Panc1 (cell line): ENCODE measurements at regions not wholly inside any gene's neighbourhood (a gene's known extent, or its start where the extent isn't known, plus 50 kb on each side); places are given as distances from the start of the nearest gene placed in this dataset.

Source experiments
- POLR2AphosphoS5 ChIP-seq: IDR thresholded peaks from 2 replicates; pipeline ENCODE4 v1.6.1; 2012; ENCODE audit warnings: mild to moderate bottlenecking, low read depth, low read length, moderate library complexity
- SIN3A ChIP-seq: IDR thresholded peaks from 2 replicates; pipeline ENCODE4 v1.6.1; 2012; ENCODE audit warnings: low read depth, mild to moderate bottlenecking, low read length, moderate library complexity, borderline replicate concordance; ENCODE audit not compliant: insufficient read depth
- TF ChIP-seq, protein P1 (sequence below), 2 experiments: IDR thresholded peaks; 2 replicates each; pipeline ENCODE4 v1.6.1; 2011 to 2012; ENCODE audit warnings: low read depth in 2 of 2, control low read depth in 1 of 2, low read length in 1 of 2, mild to moderate bottlenecking in 1 of 2, moderate library complexity in 1 of 2; ENCODE audit not compliant: insufficient read depth in 1 of 2
- TF ChIP-seq, protein P2 (sequence below): fragments of 450-650 bp; IDR thresholded peaks from 2 replicates; pipeline ENCODE4 v1.5.1; 2017; ENCODE audit warnings: mild to moderate bottlenecking

DNA sequence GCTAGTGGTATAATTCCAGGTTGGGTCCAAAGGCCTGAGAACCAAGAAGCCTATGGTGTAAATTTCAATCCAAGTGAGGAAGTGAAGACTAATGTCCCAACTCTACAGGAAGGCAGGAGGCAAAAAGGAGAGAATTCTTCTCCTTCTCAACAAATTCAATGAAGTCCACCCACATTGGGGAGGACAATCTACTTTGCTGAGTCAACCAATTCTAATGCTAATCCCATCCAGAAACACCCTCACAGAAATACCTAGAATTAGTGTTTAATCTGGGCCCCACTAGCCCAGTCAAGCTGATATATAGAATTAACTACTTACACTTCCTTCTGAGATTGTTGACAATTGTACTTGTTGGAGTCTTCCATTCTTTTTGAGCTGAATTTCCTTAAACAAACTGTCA, 413.2 kb upstream of the PHF14 start:
- TF ChIP-seq POLR2AphosphoS5: no peak
- TF ChIP-seq, protein P1, sequence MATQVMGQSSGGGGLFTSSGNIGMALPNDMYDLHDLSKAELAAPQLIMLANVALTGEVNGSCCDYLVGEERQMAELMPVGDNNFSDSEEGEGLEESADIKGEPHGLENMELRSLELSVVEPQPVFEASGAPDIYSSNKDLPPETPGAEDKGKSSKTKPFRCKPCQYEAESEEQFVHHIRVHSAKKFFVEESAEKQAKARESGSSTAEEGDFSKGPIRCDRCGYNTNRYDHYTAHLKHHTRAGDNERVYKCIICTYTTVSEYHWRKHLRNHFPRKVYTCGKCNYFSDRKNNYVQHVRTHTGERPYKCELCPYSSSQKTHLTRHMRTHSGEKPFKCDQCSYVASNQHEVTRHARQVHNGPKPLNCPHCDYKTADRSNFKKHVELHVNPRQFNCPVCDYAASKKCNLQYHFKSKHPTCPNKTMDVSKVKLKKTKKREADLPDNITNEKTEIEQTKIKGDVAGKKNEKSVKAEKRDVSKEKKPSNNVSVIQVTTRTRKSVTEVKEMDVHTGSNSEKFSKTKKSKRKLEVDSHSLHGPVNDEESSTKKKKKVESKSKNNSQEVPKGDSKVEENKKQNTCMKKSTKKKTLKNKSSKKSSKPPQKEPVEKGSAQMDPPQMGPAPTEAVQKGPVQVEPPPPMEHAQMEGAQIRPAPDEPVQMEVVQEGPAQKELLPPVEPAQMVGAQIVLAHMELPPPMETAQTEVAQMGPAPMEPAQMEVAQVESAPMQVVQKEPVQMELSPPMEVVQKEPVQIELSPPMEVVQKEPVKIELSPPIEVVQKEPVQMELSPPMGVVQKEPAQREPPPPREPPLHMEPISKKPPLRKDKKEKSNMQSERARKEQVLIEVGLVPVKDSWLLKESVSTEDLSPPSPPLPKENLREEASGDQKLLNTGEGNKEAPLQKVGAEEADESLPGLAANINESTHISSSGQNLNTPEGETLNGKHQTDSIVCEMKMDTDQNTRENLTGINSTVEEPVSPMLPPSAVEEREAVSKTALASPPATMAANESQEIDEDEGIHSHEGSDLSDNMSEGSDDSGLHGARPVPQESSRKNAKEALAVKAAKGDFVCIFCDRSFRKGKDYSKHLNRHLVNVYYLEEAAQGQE (IDR thresholded peaks at IDR 0.05; ENCODE audit: insufficient read depth in 1 of 2, low read depth in 2 of 2, low read length in 1 of 2): no peak
- TF ChIP-seq, protein P2, sequence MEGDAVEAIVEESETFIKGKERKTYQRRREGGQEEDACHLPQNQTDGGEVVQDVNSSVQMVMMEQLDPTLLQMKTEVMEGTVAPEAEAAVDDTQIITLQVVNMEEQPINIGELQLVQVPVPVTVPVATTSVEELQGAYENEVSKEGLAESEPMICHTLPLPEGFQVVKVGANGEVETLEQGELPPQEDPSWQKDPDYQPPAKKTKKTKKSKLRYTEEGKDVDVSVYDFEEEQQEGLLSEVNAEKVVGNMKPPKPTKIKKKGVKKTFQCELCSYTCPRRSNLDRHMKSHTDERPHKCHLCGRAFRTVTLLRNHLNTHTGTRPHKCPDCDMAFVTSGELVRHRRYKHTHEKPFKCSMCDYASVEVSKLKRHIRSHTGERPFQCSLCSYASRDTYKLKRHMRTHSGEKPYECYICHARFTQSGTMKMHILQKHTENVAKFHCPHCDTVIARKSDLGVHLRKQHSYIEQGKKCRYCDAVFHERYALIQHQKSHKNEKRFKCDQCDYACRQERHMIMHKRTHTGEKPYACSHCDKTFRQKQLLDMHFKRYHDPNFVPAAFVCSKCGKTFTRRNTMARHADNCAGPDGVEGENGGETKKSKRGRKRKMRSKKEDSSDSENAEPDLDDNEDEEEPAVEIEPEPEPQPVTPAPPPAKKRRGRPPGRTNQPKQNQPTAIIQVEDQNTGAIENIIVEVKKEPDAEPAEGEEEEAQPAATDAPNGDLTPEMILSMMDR: no peak
- no peak for TF ChIP-seq SIN3A
